B cell (primary cell): ENCODE measurements at regions not wholly inside any gene's neighbourhood (a gene's known extent, or its start where the extent isn't known, plus 50 kb on each side); places are given as distances from the start of the nearest gene placed in this dataset.

Experiments
- ATAC-seq: fragments of 200-7000 bp; cut with Tn5 transposase; one replicate; pipeline ENCODE4 v1.10.0; 2021; ENCODE audit warnings: low read depth, mild to moderate bottlenecking, moderate number of reproducible peaks, moderate library complexity
- CTCF ChIA-PET: fragments of 350-600 bp; sonication (Branson Sonifier 250); formaldehyde crosslinking; loops from one replicate; lab custom pipeline; 2021; ENCODE audit warnings: antibody characterized with exemption, inconsistent platforms; lab: Charles Lee
- POLR2A ChIA-PET: fragments of 350-600 bp; sonication (Branson Sonifier 250); formaldehyde crosslinking; loops from one replicate; lab custom pipeline; 2021; ENCODE audit warnings: antibody characterized with exemption; lab: Charles Lee
- DNase-seq: peaks from one replicate; pipeline ENCODE4 v3.0.0; 2013
- H2AFZ ChIP-seq: 2 replicates; pipeline ENCODE4 v1.6.1; 2012; ENCODE audit warnings: mild to moderate bottlenecking, low read depth, low read length; ENCODE audit not compliant: insufficient read depth, poor library complexity, severe bottlenecking
- H3K27ac ChIP-seq, 2 donors: 1 replicate in 1 of 2; 2 replicates in 1 of 2; pipeline ENCODE4 v1.5.1; 2012 to 2013; ENCODE audit warnings: low read length in 2 of 2, mild to moderate bottlenecking in 2 of 2, moderate library complexity in 1 of 2
- H3K27me3 ChIP-seq, 4 experiments: fragments of 200-600 bp in 1 of 4; sonication (generic) in 1 of 4; replicated peaks in 1 of 4; 1 replicate in 2 of 4; 2 replicates in 2 of 4; pipeline versions ENCODE4 v1.6.1 to v1.7.0; 2013 to 2016; ENCODE audit warnings: low read length in 3 of 4, mild to moderate bottlenecking in 2 of 4, mixed read lengths in 1 of 4, moderate library complexity in 1 of 4; ENCODE audit not compliant: insufficient read depth in 4 of 4, control insufficient read depth in 3 of 4; ENCODE audit errors: control extremely low read depth in 1 of 4
- H3K36me3 ChIP-seq, 2 experiments: replicated peaks in 1 of 2; 1 replicate in 1 of 2; 2 replicates in 1 of 2; pipeline versions ENCODE4 v1.6.1 to v1.7.1; 2013; ENCODE audit warnings: low read length in 1 of 2; ENCODE audit not compliant: insufficient read depth in 2 of 2, control insufficient read depth in 1 of 2; ENCODE audit errors: control extremely low read depth in 1 of 2, extremely low read depth in 1 of 2
- H3K4me1 ChIP-seq, 2 donors: fragments of 200-600 bp in 1 of 2; sonication (generic) in 1 of 2; 1 replicate in 1 of 2; 2 replicates in 1 of 2; pipeline versions ENCODE4 v1.5.1 to v1.6.1; 2013 to 2017; ENCODE audit warnings: low read length in 2 of 2; ENCODE audit not compliant: control insufficient read depth in 2 of 2, insufficient read depth in 2 of 2
- H3K4me2 ChIP-seq: replicated peaks from 2 replicates; pipeline ENCODE3; 2012; ENCODE audit warnings: mild to moderate bottlenecking, low read depth, low read length; ENCODE audit not compliant: poor library complexity, severe bottlenecking
- H3K4me3 ChIP-seq, 5 experiments: fragments of 200-600 bp in 1 of 5; sonication (generic) in 1 of 5; 1 replicate in 3 of 5; 2 replicates in 2 of 5; pipeline versions ENCODE4 v1.5.1 to v1.7.0; 2011 to 2016; ENCODE audit warnings: low read length in 4 of 5, mild to moderate bottlenecking in 4 of 5, low read depth in 2 of 5, control low read depth in 1 of 5, moderate library complexity in 1 of 5; ENCODE audit not compliant: insufficient read depth in 1 of 5; ENCODE audit errors: control extremely low read depth in 1 of 5, extremely low read depth in 1 of 5
- H3K79me2 ChIP-seq: fragments of 200-600 bp; sonication (generic); one replicate; pipeline ENCODE4 v1.6.0; 2016; ENCODE audit warnings: low read length; ENCODE audit not compliant: control insufficient read depth, insufficient read depth
- H3K9ac ChIP-seq: fragments of 200-600 bp; sonication (generic); 2 replicates; pipeline ENCODE4 v1.6.1; 2017; ENCODE audit warnings: mild to moderate bottlenecking, low read length, moderate library complexity
- H3K9me3 ChIP-seq, 3 donors: one replicate each; pipeline versions ENCODE4 v1.6.1 to v1.7.1; 2013; ENCODE audit warnings: low read length in 2 of 3; ENCODE audit not compliant: control insufficient read depth in 2 of 3, insufficient read depth in 1 of 3; ENCODE audit errors: control extremely low read depth in 1 of 3
- H4K20me1 ChIP-seq: 2 replicates; pipeline ENCODE4 v1.6.0; 2012; ENCODE audit warnings: mild to moderate bottlenecking, low read length; ENCODE audit not compliant: insufficient read depth, control insufficient read depth, poor library complexity, severe bottlenecking
- H3K27ac Mint-ChIP-seq: one replicate; pipeline ENCODE4 v1.8.0; 2021; ENCODE audit warnings: mixed read lengths
- H3K27me3 Mint-ChIP-seq: one replicate; pipeline ENCODE4 v1.8.0; 2021; ENCODE audit warnings: mixed read lengths
- H3K4me1 Mint-ChIP-seq: one replicate; pipeline ENCODE4 v1.8.0; 2021; ENCODE audit warnings: mixed read lengths
- H3K4me3 Mint-ChIP-seq: one replicate; pipeline ENCODE4 v1.8.0; 2021; ENCODE audit warnings: mixed read lengths
- H3K9me3 Mint-ChIP-seq: one replicate; pipeline ENCODE4 v1.8.0; 2022; ENCODE audit warnings: mixed read lengths; ENCODE audit not compliant: insufficient read depth
- CTCF ChIP-seq: fragments of 200-600 bp; IDR thresholded peaks from one replicate; pipeline ENCODE4 v1.8.0; 2022; ENCODE audit warnings: antibody characterized with exemption, mild to moderate bottlenecking
- EZH2 ChIP-seq: IDR thresholded peaks from 2 replicates; pipeline ENCODE4 v1.6.1; 2012; ENCODE audit warnings: borderline replicate concordance, low read depth, mild to moderate bottlenecking, moderate library complexity, low read length; ENCODE audit not compliant: insufficient read depth, poor library complexity, severe bottlenecking
- WGBS: methylation state at CpG from one replicate; pipeline ENCODE4 v1.1.5; 2013; ENCODE audit warnings: missing lambda C conversion rate; ENCODE audit not compliant: insufficient coverage; 5-methylcytosine and 5-hydroxymethylcytosine counted together
- intact Hi-C: fragments of 100-400 bp; cut with micrococcal nuclease; formaldehyde crosslinking; loops from one replicate; pipeline ENCODE4 v1.10.0; 2022

DNA sequence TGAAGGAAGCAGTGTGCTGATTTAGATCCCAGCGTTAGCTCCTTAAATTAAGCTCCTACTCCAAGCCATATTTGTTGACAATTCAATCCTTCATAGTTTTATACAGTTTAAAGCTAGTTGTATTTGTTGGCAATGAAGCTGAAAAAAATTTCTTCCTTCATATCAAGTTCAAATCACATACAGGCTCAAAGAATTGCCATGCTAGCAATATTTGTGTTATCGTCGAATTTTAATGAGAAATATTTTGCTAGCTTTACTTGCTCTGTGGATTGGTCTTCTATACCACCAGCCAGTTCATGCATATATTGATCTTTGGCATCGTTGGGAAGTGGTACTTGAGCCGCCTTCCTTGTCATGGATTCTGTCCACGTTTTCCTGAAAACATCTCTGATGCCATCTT, 204.6 kb upstream of the HDAC4 start:
- peaks cover 0 to 6% (median 0%) of the 10 kb centered on the region in 3 donors for H3K9me3 ChIP-seq
- no peaks in the 10 kb centered on the region for H3K36me3 ChIP-seq
- CTCF ChIA-PET: interaction anchor here (1.3 kb wide), 1 partner anchor 101 kb away, joined by 3 read pairs; no protein-coding TSS in a partner anchor
- Mint-ChIP-seq H3K9me3 (no peaks in the 10 kb centered on the region), H3K27ac (no peak overlapping the region), H3K4me3 (no peak overlapping the region), H3K4me1 (no peaks in the 10 kb centered on the region), H3K27me3 (peaks cover 13% of the 10 kb centered on the region)
- 81% methylated on average over 3 of the region's 6 CpGs for WGBS
- POLR2A ChIA-PET: no interaction called here
- H3K4me3 ChIP-seq: no peak overlapping the region
- TF ChIP-seq EZH2 (no peak), CTCF (no peak)
- ATAC-seq (no peak), DNase-seq (no peak)
- H3K27me3 ChIP-seq: no peaks in the 10 kb centered on the region
- H4K20me1 ChIP-seq: no peaks in the 10 kb centered on the region
- no peak overlapping the region for H3K4me2 ChIP-seq
- no peaks in the 10 kb centered on the region for H3K4me1 ChIP-seq
- H3K79me2 ChIP-seq: no peaks in the 10 kb centered on the region
- no peak overlapping the region for H2AFZ ChIP-seq
- intact Hi-C loops: no loop called here
- H3K27ac ChIP-seq: no peak overlapping the region
- no peak overlapping the region for H3K9ac ChIP-seq

DNA sequence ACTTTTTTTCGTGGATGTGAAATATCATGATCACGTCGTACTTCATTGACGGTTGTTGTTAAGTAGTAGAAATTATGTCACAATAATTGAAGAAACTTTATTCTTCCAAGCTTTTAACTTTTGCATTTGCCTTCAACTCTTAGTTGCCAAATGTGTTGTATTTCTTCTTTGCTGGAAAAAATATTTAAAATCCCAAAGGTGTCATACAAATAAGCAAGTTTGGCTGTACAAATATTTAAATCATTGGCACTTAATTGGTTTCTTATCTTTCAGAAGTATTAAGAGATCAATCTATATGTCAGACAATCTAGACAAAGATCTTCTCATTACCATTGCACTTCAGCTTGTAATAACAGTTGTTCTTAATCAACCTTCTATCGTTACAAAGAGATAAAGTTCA, 204.0 kb upstream of the HDAC4 start:
- WGBS: no CpG with 5 or more reads among the region's 5 CpGs
- Histone ChIP-seq H3K27ac (no peak overlapping the region), H3K27me3 (no peaks in the 10 kb centered on the region), H3K9me3 (peaks cover 0 to 6% (median 0%) of the 10 kb centered on the region in 3 donors), H3K9ac (no peak overlapping the region), H3K4me3 (no peak overlapping the region), H3K79me2 (no peaks in the 10 kb centered on the region), H3K36me3 (no peaks in the 10 kb centered on the region), H2AFZ (no peak overlapping the region), H4K20me1 (no peaks in the 10 kb centered on the region), H3K4me2 (no peak overlapping the region), H3K4me1 (no peaks in the 10 kb centered on the region)
- Mint-ChIP-seq H3K27me3 (peaks cover 13% of the 10 kb centered on the region), H3K4me1 (no peaks in the 10 kb centered on the region), H3K27ac (no peak overlapping the region), H3K4me3 (no peak overlapping the region), H3K9me3 (no peaks in the 10 kb centered on the region)
- intact Hi-C loops: no loop called here
- no peak for DNase-seq
- ChIA-PET CTCF (interaction anchor here (1.3 kb wide), 1 partner anchor 101 kb away, joined by 3 read pairs; no protein-coding TSS in a partner anchor), POLR2A (no interaction called here)
- ATAC-seq: no peak
- TF ChIP-seq EZH2: no peak
- no peak for TF ChIP-seq CTCF
